ENCODE measurements at regions not wholly inside any gene's neighbourhood (a gene's known extent, or its start where the extent isn't known, plus 50 kb on each side); places are given as distances from the start of the nearest gene placed in this dataset.

GRCh38 chr6:19102936-19103335, 715.8 kb downstream of the RNF144B start:
- no peak for TF ChIP-seq CTCF (IDR thresholded peaks at IDR 0.05; ENCODE audit: insufficient read depth, low read length, poor library complexity, severe bottlenecking)
- TF ChIP-seq EZH2phosphoT487 (conservative IDR thresholded peaks at IDR 0.05; ENCODE audit: low read length): no peak
